K562 (cell line): ENCODE measurements at regions not wholly inside any gene's neighbourhood (a gene's known extent, or its start where the extent isn't known, plus 50 kb on each side); places are given as distances from the start of the nearest gene placed in this dataset.

Experiments
- KAT7 ChIP-seq: sonication (generic); formaldehyde crosslinking; IDR thresholded peaks from 2 replicates; pipeline ENCODE4 v1.8.0; 2022; ENCODE audit warnings: missing genetic modification reagents, mild to moderate bottlenecking, borderline replicate concordance
- MTA2 ChIP-seq: fragments of 450-650 bp; IDR thresholded peaks from 2 replicates; pipeline ENCODE4 v1.6.1; 2016; ENCODE audit warnings: low read depth
- ZZZ3 ChIP-seq: fragments of 450-650 bp; IDR thresholded peaks from 2 replicates; pipeline ENCODE4 v1.6.1; 2016; ENCODE audit warnings: antibody characterized with exemption, mild to moderate bottlenecking, moderate library complexity
- TF ChIP-seq, protein P1 (sequence below): fragments of 150-350 bp; IDR thresholded peaks from 2 replicates; pipeline ENCODE4 v1.6.1; 2014; ENCODE audit warnings: low read depth, mild to moderate bottlenecking, low read length, borderline replicate concordance
- TF ChIP-seq, protein P2 (sequence below), 3 experiments: IDR thresholded peaks in 2 of 3; conservative IDR thresholded peaks in 1 of 3; 2 replicates each; pipeline ENCODE4 v1.5.1; 2011 to 2012; ENCODE audit warnings: low read length in 3 of 3, mild to moderate bottlenecking in 3 of 3, control low read depth in 2 of 3, improper control_type of control experiment in 1 of 3, inconsistent platforms in 1 of 3, low read depth in 1 of 3, mixed read lengths in 1 of 3, moderate library complexity in 1 of 3; ENCODE audit not compliant: insufficient read depth in 2 of 3
- TF ChIP-seq, protein P3 (sequence below): fragments of 150-350 bp; conservative IDR thresholded peaks from 2 replicates; pipeline ENCODE4 v1.6.1; 2014; ENCODE audit warnings: low read length

DNA sequence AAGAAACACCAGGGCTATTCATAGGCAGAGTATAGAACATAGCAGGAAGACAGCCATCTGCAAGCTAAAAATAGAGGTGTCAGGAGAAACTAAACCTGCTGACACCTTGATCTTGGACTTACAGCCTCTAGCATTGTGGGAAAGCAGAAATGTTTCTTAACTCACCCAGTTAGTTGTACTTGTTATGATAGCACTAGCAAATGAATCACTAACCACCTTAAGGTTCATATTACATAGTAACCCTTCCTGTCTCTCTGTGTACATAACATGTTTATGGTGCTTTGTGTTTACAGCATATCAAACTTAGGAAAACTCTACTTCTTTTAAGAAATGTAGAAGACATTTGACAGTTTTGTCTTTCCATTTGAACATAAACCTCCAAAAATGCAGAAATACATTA is 1031.3 kb downstream of the FSCB start:
- TF ChIP-seq, protein P1, sequence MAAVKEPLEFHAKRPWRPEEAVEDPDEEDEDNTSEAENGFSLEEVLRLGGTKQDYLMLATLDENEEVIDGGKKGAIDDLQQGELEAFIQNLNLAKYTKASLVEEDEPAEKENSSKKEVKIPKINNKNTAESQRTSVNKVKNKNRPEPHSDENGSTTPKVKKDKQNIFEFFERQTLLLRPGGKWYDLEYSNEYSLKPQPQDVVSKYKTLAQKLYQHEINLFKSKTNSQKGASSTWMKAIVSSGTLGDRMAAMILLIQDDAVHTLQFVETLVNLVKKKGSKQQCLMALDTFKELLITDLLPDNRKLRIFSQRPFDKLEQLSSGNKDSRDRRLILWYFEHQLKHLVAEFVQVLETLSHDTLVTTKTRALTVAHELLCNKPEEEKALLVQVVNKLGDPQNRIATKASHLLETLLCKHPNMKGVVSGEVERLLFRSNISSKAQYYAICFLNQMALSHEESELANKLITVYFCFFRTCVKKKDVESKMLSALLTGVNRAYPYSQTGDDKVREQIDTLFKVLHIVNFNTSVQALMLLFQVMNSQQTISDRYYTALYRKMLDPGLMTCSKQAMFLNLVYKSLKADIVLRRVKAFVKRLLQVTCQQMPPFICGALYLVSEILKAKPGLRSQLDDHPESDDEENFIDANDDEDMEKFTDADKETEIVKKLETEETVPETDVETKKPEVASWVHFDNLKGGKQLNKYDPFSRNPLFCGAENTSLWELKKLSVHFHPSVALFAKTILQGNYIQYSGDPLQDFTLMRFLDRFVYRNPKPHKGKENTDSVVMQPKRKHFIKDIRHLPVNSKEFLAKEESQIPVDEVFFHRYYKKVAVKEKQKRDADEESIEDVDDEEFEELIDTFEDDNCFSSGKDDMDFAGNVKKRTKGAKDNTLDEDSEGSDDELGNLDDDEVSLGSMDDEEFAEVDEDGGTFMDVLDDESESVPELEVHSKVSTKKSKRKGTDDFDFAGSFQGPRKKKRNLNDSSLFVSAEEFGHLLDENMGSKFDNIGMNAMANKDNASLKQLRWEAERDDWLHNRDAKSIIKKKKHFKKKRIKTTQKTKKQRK = no peak
- TF ChIP-seq KAT7 (CRISPR knock-in tag) = no peak
- no peak for TF ChIP-seq ZZZ3
- TF ChIP-seq MTA2 = no peak
- TF ChIP-seq, protein P2, sequence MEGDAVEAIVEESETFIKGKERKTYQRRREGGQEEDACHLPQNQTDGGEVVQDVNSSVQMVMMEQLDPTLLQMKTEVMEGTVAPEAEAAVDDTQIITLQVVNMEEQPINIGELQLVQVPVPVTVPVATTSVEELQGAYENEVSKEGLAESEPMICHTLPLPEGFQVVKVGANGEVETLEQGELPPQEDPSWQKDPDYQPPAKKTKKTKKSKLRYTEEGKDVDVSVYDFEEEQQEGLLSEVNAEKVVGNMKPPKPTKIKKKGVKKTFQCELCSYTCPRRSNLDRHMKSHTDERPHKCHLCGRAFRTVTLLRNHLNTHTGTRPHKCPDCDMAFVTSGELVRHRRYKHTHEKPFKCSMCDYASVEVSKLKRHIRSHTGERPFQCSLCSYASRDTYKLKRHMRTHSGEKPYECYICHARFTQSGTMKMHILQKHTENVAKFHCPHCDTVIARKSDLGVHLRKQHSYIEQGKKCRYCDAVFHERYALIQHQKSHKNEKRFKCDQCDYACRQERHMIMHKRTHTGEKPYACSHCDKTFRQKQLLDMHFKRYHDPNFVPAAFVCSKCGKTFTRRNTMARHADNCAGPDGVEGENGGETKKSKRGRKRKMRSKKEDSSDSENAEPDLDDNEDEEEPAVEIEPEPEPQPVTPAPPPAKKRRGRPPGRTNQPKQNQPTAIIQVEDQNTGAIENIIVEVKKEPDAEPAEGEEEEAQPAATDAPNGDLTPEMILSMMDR (IDR thresholded peaks at IDR 0.05 in 2 of 3, conservative IDR thresholded peaks at IDR 0.05 in 1 of 3; ENCODE audit: insufficient read depth in 2 of 3, low read depth in 1 of 3, low read length in 3 of 3) = no peak
- TF ChIP-seq, protein P3, sequence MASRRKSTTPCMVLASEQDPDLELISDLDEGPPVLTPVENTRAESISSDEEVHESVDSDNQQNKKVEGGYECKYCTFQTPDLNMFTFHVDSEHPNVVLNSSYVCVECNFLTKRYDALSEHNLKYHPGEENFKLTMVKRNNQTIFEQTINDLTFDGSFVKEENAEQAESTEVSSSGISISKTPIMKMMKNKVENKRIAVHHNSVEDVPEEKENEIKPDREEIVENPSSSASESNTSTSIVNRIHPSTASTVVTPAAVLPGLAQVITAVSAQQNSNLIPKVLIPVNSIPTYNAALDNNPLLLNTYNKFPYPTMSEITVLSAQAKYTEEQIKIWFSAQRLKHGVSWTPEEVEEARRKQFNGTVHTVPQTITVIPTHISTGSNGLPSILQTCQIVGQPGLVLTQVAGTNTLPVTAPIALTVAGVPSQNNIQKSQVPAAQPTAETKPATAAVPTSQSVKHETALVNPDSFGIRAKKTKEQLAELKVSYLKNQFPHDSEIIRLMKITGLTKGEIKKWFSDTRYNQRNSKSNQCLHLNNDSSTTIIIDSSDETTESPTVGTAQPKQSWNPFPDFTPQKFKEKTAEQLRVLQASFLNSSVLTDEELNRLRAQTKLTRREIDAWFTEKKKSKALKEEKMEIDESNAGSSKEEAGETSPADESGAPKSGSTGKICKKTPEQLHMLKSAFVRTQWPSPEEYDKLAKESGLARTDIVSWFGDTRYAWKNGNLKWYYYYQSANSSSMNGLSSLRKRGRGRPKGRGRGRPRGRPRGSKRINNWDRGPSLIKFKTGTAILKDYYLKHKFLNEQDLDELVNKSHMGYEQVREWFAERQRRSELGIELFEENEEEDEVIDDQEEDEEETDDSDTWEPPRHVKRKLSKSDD = no peak
